KMS-11 (cell line): ENCODE measurements at regions not wholly inside any gene's neighbourhood (a gene's known extent, or its start where the extent isn't known, plus 50 kb on each side); places are given as distances from the start of the nearest gene placed in this dataset.
"Not testable (repeated sequence)": the region's sequence is repeated elsewhere in the genome, so short reads cannot be mapped to it uniquely, and the experiment has no call there.

Source experiments
- H2AFZ ChIP-seq: fragments of 200-600 bp; sonication (generic); 2 replicates; pipeline ENCODE4 v1.6.1; 2016; ENCODE audit warnings: antibody characterized with exemption, mixed run types, low read depth
- H3K27ac ChIP-seq: fragments of 200-600 bp; sonication (generic); 2 replicates; pipeline ENCODE4 v1.6.1; 2016; ENCODE audit warnings: mild to moderate bottlenecking, mixed run types
- H3K27me3 ChIP-seq: fragments of 200-600 bp; sonication (generic); 2 replicates; pipeline ENCODE4 v1.6.1; 2017; ENCODE audit warnings: mild to moderate bottlenecking, low read depth, mixed run types, moderate library complexity; ENCODE audit not compliant: insufficient read depth
- H3K36me3 ChIP-seq: fragments of 200-600 bp; sonication (generic); 2 replicates; pipeline ENCODE4 v1.6.1; 2017; ENCODE audit warnings: mild to moderate bottlenecking, mixed run types; ENCODE audit not compliant: insufficient read depth
- H3K4me1 ChIP-seq: fragments of 200-600 bp; sonication (generic); 2 replicates; pipeline ENCODE4 v1.6.1; 2016; ENCODE audit warnings: mild to moderate bottlenecking, low read depth, mixed run types; ENCODE audit not compliant: poor library complexity, severe bottlenecking
- H3K4me2 ChIP-seq: fragments of 200-600 bp; sonication (generic); 2 replicates; pipeline ENCODE4 v1.7.0; 2016; ENCODE audit warnings: mild to moderate bottlenecking, mixed run types
- H3K4me3 ChIP-seq: fragments of 200-600 bp; sonication (generic); IDR thresholded peaks from 2 replicates; pipeline ENCODE4 v1.6.1; 2017; ENCODE audit warnings: low read depth, low read length, mixed read lengths; ENCODE audit not compliant: insufficient read depth
- H3K79me2 ChIP-seq: fragments of 200-600 bp; sonication (generic); 2 replicates; pipeline ENCODE4 v1.6.1; 2016; ENCODE audit warnings: low read depth, mixed run types; ENCODE audit not compliant: insufficient read depth
- H3K9ac ChIP-seq: fragments of 200-600 bp; sonication (generic); 2 replicates; pipeline ENCODE4 v1.6.1; 2016; ENCODE audit warnings: mild to moderate bottlenecking, mixed run types
- H4K20me1 ChIP-seq: fragments of 200-600 bp; sonication (generic); 2 replicates; pipeline ENCODE4 v1.6.1; 2016; ENCODE audit warnings: mild to moderate bottlenecking, mixed run types; ENCODE audit not compliant: insufficient read depth
- TF ChIP-seq, protein P1 (sequence below): fragments of 200-600 bp; sonication (generic); conservative IDR thresholded peaks from 2 replicates; pipeline ENCODE4 v1.6.1; 2017; ENCODE audit warnings: low read depth, mild to moderate bottlenecking, antibody characterized with exemption, low read length, moderate library complexity, mixed read lengths

- Histone ChIP-seq H3K9ac (no peak overlapping the region), H3K27me3 (no peaks in the 10 kb centered on the region), H3K79me2 (no peaks in the 10 kb centered on the region), H2AFZ (no peak overlapping the region), H3K36me3 (no peaks in the 10 kb centered on the region), H3K4me2 (no peak overlapping the region), H3K4me1 (no peaks in the 10 kb centered on the region), H4K20me1 (no peaks in the 10 kb centered on the region), H3K27ac (no peak overlapping the region), H3K4me3 (no peak overlapping the region)
- TF ChIP-seq, protein P1, sequence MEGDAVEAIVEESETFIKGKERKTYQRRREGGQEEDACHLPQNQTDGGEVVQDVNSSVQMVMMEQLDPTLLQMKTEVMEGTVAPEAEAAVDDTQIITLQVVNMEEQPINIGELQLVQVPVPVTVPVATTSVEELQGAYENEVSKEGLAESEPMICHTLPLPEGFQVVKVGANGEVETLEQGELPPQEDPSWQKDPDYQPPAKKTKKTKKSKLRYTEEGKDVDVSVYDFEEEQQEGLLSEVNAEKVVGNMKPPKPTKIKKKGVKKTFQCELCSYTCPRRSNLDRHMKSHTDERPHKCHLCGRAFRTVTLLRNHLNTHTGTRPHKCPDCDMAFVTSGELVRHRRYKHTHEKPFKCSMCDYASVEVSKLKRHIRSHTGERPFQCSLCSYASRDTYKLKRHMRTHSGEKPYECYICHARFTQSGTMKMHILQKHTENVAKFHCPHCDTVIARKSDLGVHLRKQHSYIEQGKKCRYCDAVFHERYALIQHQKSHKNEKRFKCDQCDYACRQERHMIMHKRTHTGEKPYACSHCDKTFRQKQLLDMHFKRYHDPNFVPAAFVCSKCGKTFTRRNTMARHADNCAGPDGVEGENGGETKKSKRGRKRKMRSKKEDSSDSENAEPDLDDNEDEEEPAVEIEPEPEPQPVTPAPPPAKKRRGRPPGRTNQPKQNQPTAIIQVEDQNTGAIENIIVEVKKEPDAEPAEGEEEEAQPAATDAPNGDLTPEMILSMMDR, result no peak
Measured at GRCh38 chr3:20450611-20451010, 264.6 kb upstream of the SGO1 start.

DNA sequence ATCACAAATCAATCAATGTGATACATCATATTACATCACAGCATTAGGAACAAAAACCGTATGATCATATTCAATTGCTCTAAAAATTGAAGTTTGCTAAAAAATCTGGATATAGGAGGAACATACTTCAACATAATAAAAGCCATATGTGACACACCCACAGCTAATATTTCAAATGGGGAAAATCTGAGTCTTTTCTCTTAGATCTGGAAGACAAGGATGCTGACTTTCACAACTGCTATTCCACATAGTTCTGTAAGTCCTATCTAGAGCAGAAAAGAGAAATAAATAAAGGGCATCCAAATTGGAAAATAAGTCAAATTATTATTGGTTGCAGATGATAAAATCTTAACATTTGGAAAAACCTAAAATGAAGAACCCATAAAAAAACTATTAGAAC lies 256.8 kb upstream of the SGO1 start:
- TF ChIP-seq, protein P1, result no peak
- Histone ChIP-seq H3K4me2 (no peak overlapping the region), H3K79me2 (no peaks in the 10 kb centered on the region), H3K27me3 (no peaks in the 10 kb centered on the region), H4K20me1 (no peaks in the 10 kb centered on the region), H2AFZ (no peak overlapping the region), H3K36me3 (no peaks in the 10 kb centered on the region), H3K9ac (no peak overlapping the region), H3K4me1 (no peaks in the 10 kb centered on the region), H3K27ac (no peak overlapping the region), H3K4me3 (no peak overlapping the region)

GRCh38 chr3:20427268-20427667 lies 241.3 kb upstream of the SGO1 start:
- not testable (repeated sequence) for H3K9ac ChIP-seq, H3K27ac ChIP-seq, H3K36me3 ChIP-seq, H3K4me2 ChIP-seq, H4K20me1 ChIP-seq, H2AFZ ChIP-seq, H3K4me1 ChIP-seq, H3K4me3 ChIP-seq, H3K79me2 ChIP-seq, H3K27me3 ChIP-seq

DNA sequence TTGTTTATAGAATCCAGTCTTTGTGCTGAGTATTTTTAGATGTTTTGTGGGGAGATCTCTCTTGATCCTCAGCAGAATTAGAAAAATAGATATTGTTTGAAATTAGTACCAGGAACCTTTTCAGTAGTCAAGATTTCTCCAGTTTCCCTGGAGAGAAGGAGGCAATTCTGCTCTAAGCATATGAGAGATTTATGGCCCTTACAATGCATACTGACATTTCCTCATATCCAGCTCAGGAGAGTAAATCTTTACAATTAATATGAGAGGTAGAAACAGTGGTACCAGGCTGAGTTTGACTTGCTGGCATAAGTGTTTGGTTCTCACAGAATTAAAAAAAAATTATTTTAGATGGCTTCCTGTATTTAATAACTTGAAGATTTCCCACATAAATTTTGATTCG lies 239.1 kb upstream of the SGO1 start:
- no peak overlapping the region for H3K4me2 ChIP-seq
- no peak overlapping the region for H3K9ac ChIP-seq
- H3K4me1 ChIP-seq, result no peaks in the 10 kb centered on the region
- no peaks in the 10 kb centered on the region for H3K79me2 ChIP-seq
- H4K20me1 ChIP-seq, result no peaks in the 10 kb centered on the region
- H2AFZ ChIP-seq, result no peak overlapping the region
- TF ChIP-seq, protein P1, result no peak
- no peak overlapping the region for H3K4me3 ChIP-seq
- H3K36me3 ChIP-seq, result no peaks in the 10 kb centered on the region
- no peaks in the 10 kb centered on the region for H3K27me3 ChIP-seq
- no peak overlapping the region for H3K27ac ChIP-seq

- TF ChIP-seq, protein P1, result no peak
- no peaks in the 10 kb centered on the region for H3K27me3 ChIP-seq
- no peaks in the 10 kb centered on the region for H3K79me2 ChIP-seq
- H3K9ac ChIP-seq, result no peak overlapping the region
- no peak overlapping the region for H3K27ac ChIP-seq
- no peaks in the 10 kb centered on the region for H3K4me1 ChIP-seq
- no peaks in the 10 kb centered on the region for H3K36me3 ChIP-seq
- no peak overlapping the region for H3K4me2 ChIP-seq
- H2AFZ ChIP-seq, result no peak overlapping the region
- H4K20me1 ChIP-seq, result no peaks in the 10 kb centered on the region
- H3K4me3 ChIP-seq, result no peak overlapping the region
Measured at GRCh38 chr3:20424086-20424485, 238.1 kb upstream of the SGO1 start.
